DMS 273 treated with DMSO at 0.1 percent for 48 hours (cell line): ENCODE measurements at regions not wholly inside any gene's neighbourhood (a gene's known extent, or its start where the extent isn't known, plus 50 kb on each side); places are given as distances from the start of the nearest gene placed in this dataset.
"Not testable (repeated sequence)": the region's sequence is repeated elsewhere in the genome, so short reads cannot be mapped to it uniquely, and the experiment has no call there.

ENCODE experiments used
- DNase-seq: peaks from one replicate; lab custom pipeline; 2025; lab: John Stamatoyannopoulos, UW

- no peak for DNase-seq
Measured at GRCh38 chr9:11506980-11507379, 894.2 kb upstream of the PTPRD start.

DNA sequence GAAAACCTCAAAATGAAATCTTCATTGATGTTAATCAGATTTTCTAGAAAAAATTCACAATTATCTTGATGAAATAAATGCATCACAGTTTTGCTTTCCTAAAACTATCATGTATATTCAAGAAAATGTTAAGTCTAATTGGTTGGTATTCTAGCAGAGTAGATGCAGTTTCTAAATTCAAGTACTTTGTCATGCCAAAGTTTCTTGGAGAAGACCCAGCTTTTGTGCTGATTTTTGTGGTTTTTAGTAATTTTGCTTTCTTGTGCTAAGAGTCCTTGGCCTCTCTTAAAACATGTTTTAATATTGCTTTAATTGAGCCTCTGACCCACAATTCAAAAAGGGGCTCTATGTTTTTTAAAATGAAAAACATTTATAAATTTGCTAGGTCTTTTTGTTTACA lies 924.8 kb upstream of the PTPRD start:
- DNase-seq: no peak

DNA sequence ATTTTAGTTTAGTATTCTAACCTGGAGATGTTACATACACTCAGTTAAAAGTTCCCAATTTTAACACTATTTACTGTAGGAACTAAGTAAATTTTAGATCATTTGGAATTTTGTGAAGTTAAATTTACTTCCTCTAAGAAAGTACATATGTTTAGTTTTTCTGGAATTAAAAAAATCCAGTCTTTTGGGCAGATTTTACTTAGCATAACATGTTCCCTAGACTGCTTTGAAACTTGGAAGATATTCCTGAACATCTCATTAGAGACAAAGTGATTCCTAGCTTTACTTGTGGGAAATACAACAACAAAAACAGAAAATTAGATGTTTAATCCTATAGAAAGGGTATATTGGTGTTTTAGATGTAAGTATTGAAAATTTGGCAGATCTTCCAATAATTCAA lies 930.0 kb upstream of the PTPRD start:
- DNase-seq: no peak

GRCh38 chr9:11546231-11546630 lies 933.4 kb upstream of the PTPRD start:
- DNase-seq: peak; percentile 31

DNA sequence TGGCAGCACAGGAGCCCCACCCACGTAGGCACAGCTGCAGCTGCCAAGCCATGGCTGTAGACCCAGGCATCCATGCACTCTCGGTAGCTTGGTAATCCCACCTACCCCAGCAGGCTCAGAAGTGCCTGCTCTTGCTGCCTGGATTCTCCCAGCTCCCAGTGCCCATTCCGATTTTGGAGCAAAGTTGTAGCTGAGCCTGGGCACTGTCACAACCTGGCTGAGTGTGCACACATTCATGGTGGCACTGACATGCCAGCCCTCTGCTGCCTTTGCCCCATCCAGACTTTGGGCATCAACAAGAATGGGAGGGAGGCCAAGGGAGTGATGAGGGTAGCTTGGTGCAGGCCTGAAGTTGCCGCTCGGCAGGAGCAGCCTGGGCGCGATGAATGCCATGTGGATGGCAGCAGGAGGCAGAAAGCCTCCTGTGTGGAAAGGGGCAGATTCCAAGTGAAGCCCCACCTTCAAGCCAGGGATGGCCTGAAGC lies 936.6 kb upstream of the PTPRD start:
- no peak for DNase-seq

GRCh38 chr9:11551106-11551505 lies 938.3 kb upstream of the PTPRD start:
- no peak for DNase-seq

- no peak for DNase-seq
Measured at GRCh38 chr9:11558043-11558442, 945.2 kb upstream of the PTPRD start.

GRCh38 chr9:11559001-11559776 lies 946.4 kb upstream of the PTPRD start:
- DNase-seq: no peak

- DNase-seq: no peak
Measured at GRCh38 chr9:11577522-11577921, 964.7 kb upstream of the PTPRD start.

DNA sequence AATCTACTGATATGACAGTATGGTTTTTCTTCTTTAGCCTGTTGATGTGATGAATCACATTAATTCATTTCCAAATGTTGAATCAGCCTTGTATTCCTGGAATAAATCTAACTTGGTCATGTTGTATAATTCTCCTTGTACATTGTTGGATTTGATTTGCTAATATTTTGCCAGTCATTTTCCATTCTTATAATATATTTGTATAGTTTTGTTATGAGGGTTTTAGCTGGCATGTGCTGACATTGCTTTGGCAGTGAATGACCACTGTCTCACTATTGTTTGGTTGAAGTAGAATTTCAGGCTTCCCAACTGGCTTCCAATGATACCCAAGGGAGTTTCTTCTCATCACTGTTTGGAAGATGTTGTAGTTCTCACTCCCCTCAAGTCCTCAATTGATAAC lies 983.0 kb upstream of the PTPRD start:
- no peak for DNase-seq

- DNase-seq: no peak
Measured at GRCh38 chr9:11618241-11618805, 1005.5 kb upstream of the PTPRD start.

DNA sequence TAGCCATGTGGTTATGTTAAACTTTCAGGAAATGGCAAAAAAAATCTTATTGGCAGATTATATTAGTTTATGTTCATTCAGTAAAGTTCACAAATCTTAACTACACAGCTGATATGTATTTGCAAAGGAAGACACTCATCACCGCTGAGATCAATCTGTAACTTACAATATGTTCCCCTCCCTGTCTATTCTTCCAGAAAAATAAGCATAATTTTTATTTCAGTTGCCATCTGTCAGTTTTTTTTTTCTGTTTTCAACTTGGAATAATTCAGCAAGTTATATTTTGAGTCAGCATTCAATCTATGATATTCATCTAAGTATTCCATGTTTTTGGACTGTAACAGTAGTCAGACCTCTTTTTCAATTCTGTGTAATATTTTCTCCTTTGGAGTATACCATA lies 1019.9 kb upstream of the PTPRD start:
- no peak for DNase-seq

- DNase-seq: no peak
Measured at GRCh38 chr9:11646831-11647230, 1034.0 kb upstream of the PTPRD start.

DNA sequence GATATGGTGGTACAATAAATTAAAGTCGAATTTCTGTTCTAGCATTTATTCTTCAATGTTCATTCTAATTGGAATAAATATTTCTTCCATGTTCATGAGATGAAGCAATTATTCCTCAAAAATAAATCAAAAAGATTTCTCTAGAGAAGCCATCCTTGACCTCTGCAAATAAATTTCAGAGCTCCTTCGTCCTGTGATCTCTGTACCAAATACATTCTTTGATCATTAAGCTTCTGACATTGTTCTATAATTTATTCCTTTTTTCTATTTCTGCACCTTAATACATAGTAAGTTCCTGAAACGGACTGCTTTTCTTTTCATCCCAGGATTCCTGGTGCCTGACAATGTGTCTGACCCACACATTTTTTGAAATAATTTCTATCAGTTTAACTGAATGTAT lies 1039.3 kb upstream of the TYRP1 start:
- no peak for DNase-seq

DNA sequence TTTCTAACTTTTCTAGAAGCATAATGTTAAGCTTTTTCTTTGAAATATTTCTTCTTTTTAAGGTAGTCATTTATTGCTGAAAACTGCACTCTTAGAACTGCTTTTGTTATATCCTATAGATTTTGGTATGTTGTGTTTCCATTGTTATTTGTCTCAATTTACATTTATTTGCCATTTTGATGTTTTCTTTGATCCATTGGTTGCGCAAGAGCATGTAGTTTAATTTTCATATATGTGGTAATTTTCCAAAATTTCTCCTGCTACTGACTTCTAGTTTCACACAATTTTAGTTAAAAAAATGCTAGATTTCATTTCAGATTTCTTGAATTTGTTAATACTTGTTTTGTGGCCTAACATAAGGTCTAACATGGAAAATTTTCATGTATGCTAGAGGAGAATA lies 1029.3 kb upstream of the TYRP1 start:
- DNase-seq: no peak

DNA sequence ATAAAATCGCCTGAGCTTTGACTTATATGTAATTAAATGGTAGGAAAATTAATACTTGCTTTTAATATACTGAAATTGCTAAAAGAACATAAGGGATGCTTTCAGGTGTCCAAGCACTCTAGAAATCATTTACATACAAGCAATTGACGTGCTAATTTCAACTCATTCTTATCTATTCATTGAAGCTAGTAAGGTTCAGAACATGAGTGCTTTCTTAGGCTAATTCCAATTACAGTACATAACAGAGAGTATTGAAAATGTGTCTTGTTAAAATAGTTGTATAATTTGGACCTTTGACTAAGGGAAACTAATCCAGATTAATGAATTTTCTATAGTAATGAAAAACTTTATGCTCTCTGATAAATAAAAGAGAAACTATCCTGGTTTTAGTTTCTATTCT lies 1016.4 kb upstream of the TYRP1 start:
- no peak for DNase-seq

GRCh38 chr9:11686733-11687132 lies 1006.5 kb upstream of the TYRP1 start:
- no peak for DNase-seq

DNA sequence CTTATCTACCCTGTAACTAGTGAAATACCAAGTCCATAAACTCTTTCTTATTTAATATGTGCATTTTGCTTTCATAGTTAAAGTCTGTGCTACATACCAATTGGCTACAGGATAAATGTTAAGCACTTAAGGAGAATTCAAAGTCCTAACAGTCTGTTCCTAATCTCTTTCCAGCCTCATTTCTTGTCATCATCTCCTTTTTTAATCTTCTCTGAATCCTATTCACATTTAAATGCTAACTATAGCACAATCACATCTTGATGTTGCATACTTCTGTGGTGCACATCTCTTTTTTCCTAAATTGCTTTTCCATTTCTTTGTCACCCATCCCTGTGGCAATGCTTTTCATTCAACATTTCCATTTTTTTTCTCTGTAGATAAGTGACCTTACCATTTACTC lies 996.1 kb upstream of the TYRP1 start:
- DNase-seq: no peak

- no peak for DNase-seq
Measured at GRCh38 chr9:11701706-11702105, 991.5 kb upstream of the TYRP1 start.

DNA sequence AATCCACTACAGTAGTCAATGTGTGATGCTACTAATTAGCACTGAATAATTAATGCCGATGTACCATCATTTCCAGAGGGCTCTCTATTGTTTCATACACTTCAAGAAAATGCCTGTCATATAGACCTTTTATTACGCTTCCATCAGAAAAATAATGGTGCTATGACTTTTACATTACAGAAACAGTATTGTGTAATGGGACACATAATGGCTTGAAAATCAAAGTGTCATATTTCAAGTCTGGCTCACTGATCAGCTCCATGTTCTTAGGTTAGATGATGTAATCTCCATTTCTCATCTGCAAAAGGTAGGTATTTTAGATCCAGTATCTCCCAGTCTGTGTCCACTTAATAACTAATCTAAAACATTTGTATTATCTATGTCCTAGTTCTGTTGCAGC lies 990.6 kb upstream of the TYRP1 start:
- DNase-seq: no peak

GRCh38 chr9:11704198-11704597 lies 989.0 kb upstream of the TYRP1 start:
- not testable (repeated sequence) for DNase-seq

DNA sequence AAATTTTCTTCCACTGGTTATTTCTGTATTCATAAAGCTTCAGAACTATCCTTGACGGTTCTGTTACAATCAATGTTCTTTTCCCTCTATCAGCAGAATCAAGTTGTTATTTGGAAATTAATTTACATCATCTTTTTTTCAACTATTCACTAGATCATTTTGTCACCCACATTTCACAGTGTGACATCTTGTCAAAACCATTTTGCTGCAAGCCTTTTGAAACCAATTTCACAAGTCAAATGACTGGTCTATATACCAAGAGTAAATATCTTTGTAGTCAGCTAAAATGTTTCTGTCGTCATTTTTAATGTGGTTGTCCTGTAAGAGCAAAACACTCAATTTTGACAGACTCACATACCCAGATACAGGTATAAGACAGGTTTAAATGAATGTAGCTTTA lies 984.3 kb upstream of the TYRP1 start:
- no peak for DNase-seq

GRCh38 chr9:11709567-11709966 lies 983.6 kb upstream of the TYRP1 start:
- no peak for DNase-seq

GRCh38 chr9:11713077-11713476 lies 980.1 kb upstream of the TYRP1 start:
- no peak for DNase-seq
